Pancreas (tissue), 10 donors: ENCODE measurements at regions not wholly inside any gene's neighbourhood (a gene's known extent, or its start where the extent isn't known, plus 50 kb on each side); places are given as distances from the start of the nearest gene placed in this dataset.

ENCODE experiments used
- ATAC-seq, 4 donors: fragments of 200-7000 bp; cut with Tn5 transposase; one replicate each; pipeline versions ENCODE4 v1.8.0 to v1.9.1; 2020; ENCODE audit warnings: mild to moderate bottlenecking in 4 of 4, moderate library complexity in 4 of 4
- DNase-seq, 6 donors: peaks; one replicate each; pipeline ENCODE4 v3.0.0-alpha.2; 2020
- FAIRE-seq: peaks from 2 replicates; lab custom pipeline; 2012; peaks lifted over from hg19 to GRCh38; lab: Jason Lieb, UNC
- H3K27ac ChIP-seq, 4 donors: fragments of 200-600 bp; sonication (generic); 1 replicate in 3 of 4; 2 replicates in 1 of 4; pipeline versions ENCODE4 v1.5.0 to v1.8.0; 2020
- H3K27me3 ChIP-seq, 4 donors: fragments of 200-600 bp; one replicate each; pipeline ENCODE4 v1.8.0; 2021
- H3K36me3 ChIP-seq, 3 donors: fragments of 200-600 bp; sonication (generic) in 1 of 3; one replicate each; pipeline versions ENCODE4 v1.5.0 to v1.8.0; 2020 to 2021
- H3K4me1 ChIP-seq, 3 donors: fragments of 200-600 bp; one replicate each; pipeline ENCODE4 v1.8.0; 2021
- H3K4me3 ChIP-seq, 4 donors: fragments of 200-600 bp; sonication (generic) in 2 of 4; one replicate each; pipeline versions ENCODE4 v1.5.0 to v1.8.0; 2020 to 2021
- H3K9me3 ChIP-seq, 4 donors: fragments of 200-600 bp; one replicate each; pipeline ENCODE4 v1.8.0; 2021
- WGBS, 2 donors: extraction: QIAGEN DNeasy Blood & Tissue Kit; methylation state at CpG; one replicate each; pipeline ENCODE4 v1.1.7; 2013; 5-methylcytosine and 5-hydroxymethylcytosine counted together
- intact Hi-C, 3 donors: fragments of 100-400 bp; cut with DNase I; formaldehyde crosslinking; loops; one replicate each; pipeline versions ENCODE4 v1.11.1 to v1.14.2; 2022
- TF ChIP-seq, protein P1 (sequence below), 4 donors: fragments of 200-600 bp; sonication (generic) in 3 of 4; IDR thresholded peaks; one replicate each; pipeline versions ENCODE4 v1.5.0 to v1.8.0; 2021; ENCODE audit warnings: antibody characterized with exemption in 4 of 4
- donor health status: healthy with polysubstance abuse.
- donor health status: DM: no; HTN: no; CAD: no; lungs with moderate emphysema.
- donor health status: DM: no; HTN: no; CAD: no.
- donor health status: control.
- donor health status: control.
- donor health status: Bipolar disorder and iron deficiency.
- donor health status: DM: yes; HTN: yes; CAD: no.
- donor health status: DM: no; HTN: no; CAD: no.
- donor health status: DM: no; HTN: no; CAD: no.
- donor health status: DM: yes; HTN: yes; CAD: no.

DNA sequence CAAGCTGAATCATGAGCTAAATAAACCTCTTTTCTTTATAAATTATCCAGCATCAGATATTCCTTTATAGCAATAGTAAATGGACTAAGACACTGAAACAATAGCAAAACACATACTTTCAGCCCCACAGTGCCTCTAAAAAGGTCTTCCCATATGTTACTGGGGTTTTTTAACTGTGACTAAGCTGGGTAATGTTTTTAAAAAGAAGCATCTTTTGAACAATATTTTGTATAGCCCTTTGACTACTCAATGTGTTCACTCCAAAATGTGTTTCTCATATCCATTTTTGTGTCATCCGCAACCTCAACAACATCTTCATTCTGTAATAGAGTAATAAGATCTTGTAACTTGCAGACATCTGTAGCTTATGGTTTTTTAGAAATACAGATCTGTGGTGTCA is 218.7 kb upstream of the S100G start:
- intact Hi-C loops: no loop called here
- Histone ChIP-seq H3K9me3 (no peaks in the 10 kb centered on the region), H3K36me3 (no peaks in the 10 kb centered on the region), H3K4me3 (no peak overlapping the region), H3K4me1 (no peaks in the 10 kb centered on the region), H3K27ac (no peak overlapping the region), H3K27me3 (peaks cover 0 to 5% (median 0%) of the 10 kb centered on the region in 4 donors)
- DNase-seq: no peak
- TF ChIP-seq, protein P1, sequence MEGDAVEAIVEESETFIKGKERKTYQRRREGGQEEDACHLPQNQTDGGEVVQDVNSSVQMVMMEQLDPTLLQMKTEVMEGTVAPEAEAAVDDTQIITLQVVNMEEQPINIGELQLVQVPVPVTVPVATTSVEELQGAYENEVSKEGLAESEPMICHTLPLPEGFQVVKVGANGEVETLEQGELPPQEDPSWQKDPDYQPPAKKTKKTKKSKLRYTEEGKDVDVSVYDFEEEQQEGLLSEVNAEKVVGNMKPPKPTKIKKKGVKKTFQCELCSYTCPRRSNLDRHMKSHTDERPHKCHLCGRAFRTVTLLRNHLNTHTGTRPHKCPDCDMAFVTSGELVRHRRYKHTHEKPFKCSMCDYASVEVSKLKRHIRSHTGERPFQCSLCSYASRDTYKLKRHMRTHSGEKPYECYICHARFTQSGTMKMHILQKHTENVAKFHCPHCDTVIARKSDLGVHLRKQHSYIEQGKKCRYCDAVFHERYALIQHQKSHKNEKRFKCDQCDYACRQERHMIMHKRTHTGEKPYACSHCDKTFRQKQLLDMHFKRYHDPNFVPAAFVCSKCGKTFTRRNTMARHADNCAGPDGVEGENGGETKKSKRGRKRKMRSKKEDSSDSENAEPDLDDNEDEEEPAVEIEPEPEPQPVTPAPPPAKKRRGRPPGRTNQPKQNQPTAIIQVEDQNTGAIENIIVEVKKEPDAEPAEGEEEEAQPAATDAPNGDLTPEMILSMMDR (IDR thresholded peaks at IDR 0.05): no peak
- no peak for FAIRE-seq
- WGBS, 2 donors: 97 to 100% methylated on average over 1 of the region's 1 CpG
- no peak for ATAC-seq

- 59 to 64% methylated on average over 3 of the region's 3 CpGs for WGBS, 2 donors
- TF ChIP-seq, protein P1 (IDR thresholded peaks at IDR 0.05): no peak
- intact Hi-C loops: no loop called here
- Histone ChIP-seq H3K9me3 (no peaks in the 10 kb centered on the region), H3K4me3 (no peak overlapping the region), H3K27ac (no peak overlapping the region), H3K4me1 (no peaks in the 10 kb centered on the region), H3K27me3 (peaks cover 0 to 19% (median 0%) of the 10 kb centered on the region in 4 donors), H3K36me3 (no peaks in the 10 kb centered on the region)
- no peak for ATAC-seq
- DNase-seq: no peak
- FAIRE-seq: no peak
Observed at GRCh38 chrX:16433021-16433420, 216.9 kb upstream of the S100G start.

DNA sequence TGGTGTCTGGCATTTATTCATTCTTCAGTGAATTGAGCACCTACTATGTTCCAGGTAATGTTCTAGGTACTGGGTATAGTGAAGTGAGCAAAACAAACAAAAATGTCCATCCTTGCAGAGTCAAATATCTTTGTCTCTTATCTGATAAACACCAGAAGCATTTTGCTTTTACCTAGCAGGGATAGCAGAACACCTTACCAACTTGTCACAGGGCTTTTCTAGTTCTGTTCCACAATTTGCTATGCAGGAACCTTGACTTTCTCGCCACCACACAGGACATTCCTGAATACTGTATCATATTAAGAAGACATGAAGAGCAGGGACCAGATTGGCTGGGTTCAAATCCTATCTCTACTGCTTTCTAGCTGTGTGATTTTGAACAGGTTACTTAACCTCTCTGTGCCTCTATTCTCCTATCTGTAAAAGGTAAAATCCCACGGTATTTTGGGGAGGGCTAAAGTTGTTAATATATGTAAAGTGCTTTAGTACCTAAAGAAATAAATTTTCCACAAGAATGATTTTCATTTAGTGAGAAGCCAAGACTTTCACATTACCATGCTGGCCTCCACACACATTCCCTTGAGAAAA is 214.5 kb upstream of the S100G start:
- intact Hi-C loops: no loop called here
- Histone ChIP-seq H3K36me3 (no peaks in the 10 kb centered on the region), H3K4me1 (no peaks in the 10 kb centered on the region), H3K9me3 (no peaks in the 10 kb centered on the region), H3K27me3 (peaks cover 0 to 22% (median 0%) of the 10 kb centered on the region in 4 donors), H3K27ac (no peak overlapping the region), H3K4me3 (no peak overlapping the region)
- no peak for DNase-seq
- TF ChIP-seq, protein P1 (IDR thresholded peaks at IDR 0.05): no peak
- 74 to 90% methylated on average over 2 of the region's 2 CpGs for WGBS, 2 donors
- FAIRE-seq: no peak
- no peak for ATAC-seq

- Histone ChIP-seq H3K27me3 (peaks cover 0 to 22% (median 0%) of the 10 kb centered on the region in 4 donors), H3K4me3 (no peak overlapping the region), H3K4me1 (no peaks in the 10 kb centered on the region), H3K36me3 (no peaks in the 10 kb centered on the region), H3K9me3 (no peaks in the 10 kb centered on the region), H3K27ac (no peak overlapping the region)
- ATAC-seq (peak; percentile 76 to 96 (median 92)), FAIRE-seq (peak; percentile 86), DNase-seq (peak; percentile 39 to 83 (median 66))
- intact Hi-C loops: no loop called here
- TF ChIP-seq, protein P1 (IDR thresholded peaks at IDR 0.05): peak; percentile 46 to 74 (median 58)
- 21 to 24% methylated on average over 12 of the region's 12 CpGs for WGBS, 2 donors
Observed at GRCh38 chrX:16436348-16437188, 213.4 kb upstream of the S100G start.

DNA sequence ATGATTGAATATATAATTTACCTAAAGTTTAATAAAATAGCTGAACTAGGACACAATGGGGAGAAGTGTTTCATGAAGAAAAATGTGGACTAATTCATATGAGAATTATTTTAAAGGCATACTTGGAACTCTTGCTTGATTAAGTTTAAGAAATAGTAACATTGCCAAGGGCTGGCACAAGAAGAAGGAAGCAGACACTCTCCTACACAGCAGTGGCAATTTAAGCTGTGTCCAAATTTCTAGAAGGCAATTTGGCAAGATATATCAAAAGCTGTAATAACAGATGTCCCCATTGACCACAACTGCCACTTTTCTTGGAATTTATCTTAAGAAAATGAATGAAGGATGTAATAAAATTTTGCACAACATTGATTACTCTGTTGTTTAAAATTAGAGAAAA is 209.5 kb upstream of the S100G start:
- TF ChIP-seq, protein P1 (IDR thresholded peaks at IDR 0.05): no peak
- DNase-seq (no peak), FAIRE-seq (no peak), ATAC-seq (no peak)
- Histone ChIP-seq H3K36me3 (no peaks in the 10 kb centered on the region), H3K27me3 (peaks cover 0 to 32% (median 0%) of the 10 kb centered on the region in 4 donors), H3K4me3 (no peak overlapping the region), H3K4me1 (no peaks in the 10 kb centered on the region), H3K9me3 (no peaks in the 10 kb centered on the region), H3K27ac (no peak overlapping the region)
- intact Hi-C loops: no loop called here
